Mesothelial cell of epicardium (in vitro differentiated cells): ENCODE measurements at regions not wholly inside any gene's neighbourhood (a gene's known extent, or its start where the extent isn't known, plus 50 kb on each side); places are given as distances from the start of the nearest gene placed in this dataset.

Source experiments
- DNase-seq, 2 experiments: peaks; one replicate each; pipeline ENCODE4 v3.0.0; 2021; ENCODE audit warnings: low spot score in 2 of 2; ENCODE audit not compliant: unreplicated experiment in 2 of 2
- H3K27ac Mint-ChIP-seq: 2 replicates; pipeline ENCODE4 v1.8.0; 2021; ENCODE audit warnings: mixed read lengths
- H3K27me3 Mint-ChIP-seq: 2 replicates; pipeline ENCODE4 v1.8.0; 2021; ENCODE audit warnings: low read depth, mixed read lengths
- H3K36me3 Mint-ChIP-seq: 2 replicates; pipeline ENCODE4 v1.8.0; 2021; ENCODE audit warnings: mixed read lengths
- H3K4me1 Mint-ChIP-seq: 2 replicates; pipeline ENCODE4 v1.8.0; 2021; ENCODE audit warnings: mixed read lengths
- H3K4me3 Mint-ChIP-seq: 2 replicates; pipeline ENCODE4 v1.8.0; 2021; ENCODE audit warnings: mild to moderate bottlenecking, moderate library complexity, mixed read lengths
- H3K9me3 Mint-ChIP-seq: 2 replicates; pipeline ENCODE4 v1.8.0; 2021; ENCODE audit warnings: mixed read lengths
- CTCF ChIP-seq: fragments of 200-600 bp; sonication (generic); IDR thresholded peaks from one replicate; pipeline ENCODE4 v1.5.0; 2021; ENCODE audit warnings: antibody characterized with exemption; ENCODE audit not compliant: unreplicated experiment

- H3K36me3 Mint-ChIP-seq, result no peaks in the 10 kb centered on the region
- no peaks in the 10 kb centered on the region for H3K4me1 Mint-ChIP-seq
- no peak overlapping the region for H3K4me3 Mint-ChIP-seq
- no peak overlapping the region for H3K27ac Mint-ChIP-seq
- no peak for DNase-seq
- H3K9me3 Mint-ChIP-seq, result peaks cover 40% of the 10 kb centered on the region
- no peaks in the 10 kb centered on the region for H3K27me3 Mint-ChIP-seq
- TF ChIP-seq CTCF, result no peak
Observed at GRCh38 chr2:14855751-14856150, 223.2 kb downstream of the LRATD1 start.

- Mint-ChIP-seq H3K27ac (no peak overlapping the region), H3K4me1 (no peaks in the 10 kb centered on the region), H3K4me3 (no peak overlapping the region), H3K9me3 (peaks cover 23% of the 10 kb centered on the region), H3K36me3 (no peaks in the 10 kb centered on the region), H3K27me3 (no peaks in the 10 kb centered on the region)
- DNase-seq, result no peak
- no peak for TF ChIP-seq CTCF
Observed at GRCh38 chr2:14861181-14861580, 228.7 kb downstream of the LRATD1 start.

- Mint-ChIP-seq H3K9me3 (peaks cover 19% of the 10 kb centered on the region), H3K36me3 (no peaks in the 10 kb centered on the region)
Observed at GRCh38 chr2:14866736-14867352, 234.3 kb downstream of the LRATD1 start.

GRCh38 chr2:14867853-14868252 lies 235.3 kb downstream of the LRATD1 start:
- Mint-ChIP-seq H3K4me1 (no peaks in the 10 kb centered on the region), H3K27ac (no peak overlapping the region), H3K36me3 (no peaks in the 10 kb centered on the region), H3K27me3 (no peaks in the 10 kb centered on the region), H3K4me3 (no peak overlapping the region), H3K9me3 (peaks cover 21% of the 10 kb centered on the region)
- TF ChIP-seq CTCF, result no peak
- DNase-seq, result no peak

More at GRCh38 chr2:14866736-14867352, 234.3 kb downstream of the LRATD1 start:
- no peak overlapping the region for H3K4me3 Mint-ChIP-seq
- H3K27ac Mint-ChIP-seq, result no peak overlapping the region
- no peaks in the 10 kb centered on the region for H3K27me3 Mint-ChIP-seq
- TF ChIP-seq CTCF, result no peak
- H3K4me1 Mint-ChIP-seq, result no peaks in the 10 kb centered on the region
- no peak for DNase-seq

- Mint-ChIP-seq H3K4me1 (no peaks in the 10 kb centered on the region), H3K27ac (no peak overlapping the region), H3K4me3 (no peak overlapping the region), H3K36me3 (no peaks in the 10 kb centered on the region), H3K9me3 (peaks cover 25% of the 10 kb centered on the region), H3K27me3 (no peaks in the 10 kb centered on the region)
- no peak for DNase-seq
- no peak for TF ChIP-seq CTCF
Observed at GRCh38 chr2:14872779-14873325, 240.3 kb downstream of the LRATD1 start.
